ENCODE measurements at regions not wholly inside any gene's neighbourhood (a gene's known extent, or its start where the extent isn't known, plus 50 kb on each side); places are given as distances from the start of the nearest gene placed in this dataset.
"Not testable (repeated sequence)": the region's sequence is repeated elsewhere in the genome, so short reads cannot be mapped to it uniquely, and the experiment has no call there.

- no peak for DNase-seq
These were observed 98.3 kb upstream of the CHD6 start for GRCh38 chr20:41716436-41716835.

GRCh38 chr20:41715526-41715925 is 97.3 kb upstream of the CHD6 start:
- no peak for DNase-seq

- DNase-seq: no peak
These were observed 95.9 kb upstream of the CHD6 start for GRCh38 chr20:41714030-41714429.

GRCh38 chr20:41704896-41705295 is 86.7 kb upstream of the CHD6 start:
- no peak for DNase-seq

- no peak for DNase-seq
These were observed 84.5 kb upstream of the CHD6 start for GRCh38 chr20:41702647-41703046.

GRCh38 chr20:41701588-41702348 is 83.6 kb upstream of the CHD6 start:
- DNase-seq: no peak

- DNase-seq: not testable (repeated sequence)
These were observed 81.5 kb upstream of the CHD6 start for GRCh38 chr20:41699673-41700072.

- DNase-seq: peak; percentile 55
These were observed 79.8 kb upstream of the CHD6 start for GRCh38 chr20:41697861-41698559.

- no peak for DNase-seq
These were observed 78.3 kb upstream of the CHD6 start for GRCh38 chr20:41696428-41696827.

- DNase-seq: no peak
These were observed 76.6 kb upstream of the CHD6 start for GRCh38 chr20:41694796-41695195.

- DNase-seq: peak; percentile 89
These were observed 75.2 kb upstream of the CHD6 start for GRCh38 chr20:41693136-41693979.

- DNase-seq: peak; percentile 88
These were observed 74.4 kb upstream of the CHD6 start for GRCh38 chr20:41692479-41693135.

- no peak for DNase-seq
These were observed 73.3 kb upstream of the CHD6 start for GRCh38 chr20:41691443-41691842.

- DNase-seq: no peak
These were observed 72.5 kb upstream of the CHD6 start for GRCh38 chr20:41690702-41691101.

GRCh38 chr20:41686961-41687360 is 68.8 kb upstream of the CHD6 start:
- DNase-seq: no peak

GRCh38 chr20:41685145-41685544 is 67.0 kb upstream of the CHD6 start:
- not testable (repeated sequence) for DNase-seq

- no peak for DNase-seq
These were observed 60.6 kb upstream of the CHD6 start for GRCh38 chr20:41678799-41679198.

GRCh38 chr20:41672282-41672681 is 54.1 kb upstream of the CHD6 start:
- no peak for DNase-seq

- no peak for DNase-seq
These were observed 53.0 kb upstream of the CHD6 start for GRCh38 chr20:41671143-41671542.

GRCh38 chr20:41670631-41671030 is 52.5 kb upstream of the CHD6 start:
- no peak for DNase-seq

- no peak for DNase-seq
These were observed 51.6 kb upstream of the CHD6 start for GRCh38 chr20:41669708-41670263.

GRCh38 chr20:41668057-41668749 is 50.0 kb upstream of the CHD6 start:
- DNase-seq: no peak

Measured in CD4-positive, alpha-beta T cell treated with Interleukin-21 for 1 hour (primary cell).